Esophagus squamous epithelium (tissue), 5 donors: ENCODE measurements at regions not wholly inside any gene's neighbourhood (a gene's known extent, or its start where the extent isn't known, plus 50 kb on each side); places are given as distances from the start of the nearest gene placed in this dataset.

Source experiments
- DNase-seq: peaks from one replicate; lab custom pipeline; 2025; lab: John Stamatoyannopoulos, UW
- H3K27ac ChIP-seq, 4 donors: fragments of 200-600 bp; sonication (generic); one replicate each; pipeline ENCODE4 v1.5.1; 2016 to 2019; ENCODE audit warnings: mild to moderate bottlenecking in 1 of 4
- H3K27me3 ChIP-seq, 4 donors: fragments of 200-600 bp; sonication (generic); 1 replicate in 3 of 4; 2 replicates in 1 of 4; pipeline versions ENCODE4 v1.5.1 to v1.6.0; 2017 to 2021; ENCODE audit warnings: antibody characterized with exemption in 1 of 4
- H3K36me3 ChIP-seq, 3 donors: fragments of 200-600 bp; sonication (generic); one replicate each; pipeline ENCODE4 v1.5.1; 2016 to 2019
- H3K4me1 ChIP-seq, 3 donors: fragments of 200-600 bp; sonication (generic); one replicate each; pipeline ENCODE4 v1.5.1; 2017 to 2019
- H3K4me3 ChIP-seq, 4 donors: fragments of 200-600 bp; sonication (generic); 1 replicate in 3 of 4; 2 replicates in 1 of 4; pipeline ENCODE4 v1.5.1; 2016 to 2019; ENCODE audit warnings: mild to moderate bottlenecking in 2 of 4, moderate library complexity in 1 of 4
- H3K9me3 ChIP-seq, 3 donors: fragments of 200-600 bp; sonication (generic); one replicate each; pipeline ENCODE4 v1.5.1; 2016 to 2019
- POLR2A ChIP-seq, 4 donors: fragments of 450-650 bp; IDR thresholded peaks; one replicate each; pipeline ENCODE4 v1.6.1; 2017; ENCODE audit warnings: antibody characterized with exemption in 4 of 4, mild to moderate bottlenecking in 4 of 4, moderate library complexity in 3 of 4
- WGBS, 2 donors: methylation state at CpG; one replicate each; pipeline ENCODE4 v1.1.5; 2018; 5-methylcytosine and 5-hydroxymethylcytosine counted together
- intact Hi-C: fragments of 100-400 bp; cut with DNase I; formaldehyde crosslinking; loops from one replicate; pipeline ENCODE4 v1.15.0; 2022
- TF ChIP-seq, protein P1 (sequence below), 6 experiments: fragments of 450-650 bp in 4 of 6; fragments of 200-600 bp in 2 of 6; sonication (generic) in 2 of 6; IDR thresholded peaks; one replicate each; pipeline ENCODE4 v1.5.1; 2016 to 2019; ENCODE audit warnings: antibody characterized with exemption in 6 of 6, mild to moderate bottlenecking in 4 of 6, moderate library complexity in 4 of 6
- donor health status: DM: yes; HTN: yes; CAD: no.

- H3K27ac ChIP-seq: peak overlapping the region in 2 of 4 donors; percentile 51 to 67
- H3K4me3 ChIP-seq: no peak overlapping the region
- no peaks in the 10 kb centered on the region for H3K27me3 ChIP-seq
- H3K4me1 ChIP-seq: peaks cover 0 to 47% (median 21%) of the 10 kb centered on the region in 3 donors
- DNase-seq: peak; percentile 30
- 16 to 30% methylated on average over 5 of the region's 5 CpGs for WGBS, 2 donors
- peaks cover 0 to 19% (median 0%) of the 10 kb centered on the region in 3 donors for H3K36me3 ChIP-seq
- no peaks in the 10 kb centered on the region for H3K9me3 ChIP-seq
- no peak for TF ChIP-seq POLR2A (IDR thresholded peaks at IDR 0.05)
- TF ChIP-seq, protein P1, sequence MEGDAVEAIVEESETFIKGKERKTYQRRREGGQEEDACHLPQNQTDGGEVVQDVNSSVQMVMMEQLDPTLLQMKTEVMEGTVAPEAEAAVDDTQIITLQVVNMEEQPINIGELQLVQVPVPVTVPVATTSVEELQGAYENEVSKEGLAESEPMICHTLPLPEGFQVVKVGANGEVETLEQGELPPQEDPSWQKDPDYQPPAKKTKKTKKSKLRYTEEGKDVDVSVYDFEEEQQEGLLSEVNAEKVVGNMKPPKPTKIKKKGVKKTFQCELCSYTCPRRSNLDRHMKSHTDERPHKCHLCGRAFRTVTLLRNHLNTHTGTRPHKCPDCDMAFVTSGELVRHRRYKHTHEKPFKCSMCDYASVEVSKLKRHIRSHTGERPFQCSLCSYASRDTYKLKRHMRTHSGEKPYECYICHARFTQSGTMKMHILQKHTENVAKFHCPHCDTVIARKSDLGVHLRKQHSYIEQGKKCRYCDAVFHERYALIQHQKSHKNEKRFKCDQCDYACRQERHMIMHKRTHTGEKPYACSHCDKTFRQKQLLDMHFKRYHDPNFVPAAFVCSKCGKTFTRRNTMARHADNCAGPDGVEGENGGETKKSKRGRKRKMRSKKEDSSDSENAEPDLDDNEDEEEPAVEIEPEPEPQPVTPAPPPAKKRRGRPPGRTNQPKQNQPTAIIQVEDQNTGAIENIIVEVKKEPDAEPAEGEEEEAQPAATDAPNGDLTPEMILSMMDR (IDR thresholded peaks at IDR 0.05): no peak
- intact Hi-C loops: no loop called here
These were observed 79.6 kb upstream of the SPATA12 start for GRCh38 chr3:56980798-56981390.

DNA sequence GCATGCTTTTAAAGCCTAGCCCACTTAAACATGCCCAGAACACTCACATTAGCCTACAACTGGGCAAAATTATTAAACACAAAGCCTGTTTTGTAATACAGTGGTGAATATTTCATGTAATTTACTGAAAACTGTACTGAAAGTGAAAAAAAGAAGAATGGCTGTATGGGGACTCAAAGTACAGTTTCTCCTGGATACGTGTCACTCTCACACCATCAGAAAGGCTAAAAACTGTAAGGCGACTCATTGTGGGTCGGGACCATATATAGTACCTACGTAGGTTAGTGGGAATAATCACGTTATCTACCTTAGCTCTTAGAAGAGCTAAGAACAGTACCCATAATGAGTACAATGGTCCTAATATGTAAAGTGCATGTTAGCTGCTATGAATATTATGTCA is 80.2 kb upstream of the SPATA12 start:
- Histone ChIP-seq H3K27ac (peak overlapping the region in 1 of 4 donors; percentile 50), H3K27me3 (no peaks in the 10 kb centered on the region), H3K9me3 (no peaks in the 10 kb centered on the region), H3K36me3 (peaks cover 0 to 19% (median 0%) of the 10 kb centered on the region in 3 donors), H3K4me1 (peaks cover 0 to 41% (median 16%) of the 10 kb centered on the region in 3 donors), H3K4me3 (no peak overlapping the region)
- TF ChIP-seq, protein P1 (IDR thresholded peaks at IDR 0.05): no peak
- TF ChIP-seq POLR2A (IDR thresholded peaks at IDR 0.05): no peak
- DNase-seq: no peak
- WGBS, 2 donors: 91 to 92% methylated on average over 5 of the region's 5 CpGs
- intact Hi-C loops: no loop called here

GRCh38 chr3:56979791-56980190 is 80.7 kb upstream of the SPATA12 start:
- no peak for DNase-seq
- H3K9me3 ChIP-seq: no peaks in the 10 kb centered on the region
- H3K4me3 ChIP-seq: no peak overlapping the region
- TF ChIP-seq, protein P1 (IDR thresholded peaks at IDR 0.05): no peak
- TF ChIP-seq POLR2A (IDR thresholded peaks at IDR 0.05): no peak
- no peak overlapping the region for H3K27ac ChIP-seq
- 85 to 97% methylated on average over 6 of the region's 6 CpGs for WGBS, 2 donors
- intact Hi-C loops: no loop called here
- peaks cover 0 to 36% (median 16%) of the 10 kb centered on the region in 3 donors for H3K4me1 ChIP-seq
- H3K27me3 ChIP-seq: no peaks in the 10 kb centered on the region
- peaks cover 0 to 19% (median 0%) of the 10 kb centered on the region in 3 donors for H3K36me3 ChIP-seq

GRCh38 chr3:56977561-56977889 is 82.9 kb upstream of the SPATA12 start:
- whole genome bisulfite sequencing, 2 donors: 91 to 100% methylated on average over 1 of the region's 1 CpG
- Histone ChIP-seq H3K36me3 (peaks cover 0 to 16% (median 0%) of the 10 kb centered on the region in 3 donors), H3K4me1 (peaks cover 0 to 26% (median 16%) of the 10 kb centered on the region in 3 donors), H3K4me3 (no peak overlapping the region), H3K27me3 (no peaks in the 10 kb centered on the region), H3K27ac (peak overlapping the region in 1 of 4 donors; percentile 31), H3K9me3 (no peaks in the 10 kb centered on the region)
- TF ChIP-seq POLR2A (IDR thresholded peaks at IDR 0.05): no peak
- TF ChIP-seq, protein P1 (IDR thresholded peaks at IDR 0.05): no peak
- intact Hi-C loops: no loop called here
- DNase-seq: no peak

DNA sequence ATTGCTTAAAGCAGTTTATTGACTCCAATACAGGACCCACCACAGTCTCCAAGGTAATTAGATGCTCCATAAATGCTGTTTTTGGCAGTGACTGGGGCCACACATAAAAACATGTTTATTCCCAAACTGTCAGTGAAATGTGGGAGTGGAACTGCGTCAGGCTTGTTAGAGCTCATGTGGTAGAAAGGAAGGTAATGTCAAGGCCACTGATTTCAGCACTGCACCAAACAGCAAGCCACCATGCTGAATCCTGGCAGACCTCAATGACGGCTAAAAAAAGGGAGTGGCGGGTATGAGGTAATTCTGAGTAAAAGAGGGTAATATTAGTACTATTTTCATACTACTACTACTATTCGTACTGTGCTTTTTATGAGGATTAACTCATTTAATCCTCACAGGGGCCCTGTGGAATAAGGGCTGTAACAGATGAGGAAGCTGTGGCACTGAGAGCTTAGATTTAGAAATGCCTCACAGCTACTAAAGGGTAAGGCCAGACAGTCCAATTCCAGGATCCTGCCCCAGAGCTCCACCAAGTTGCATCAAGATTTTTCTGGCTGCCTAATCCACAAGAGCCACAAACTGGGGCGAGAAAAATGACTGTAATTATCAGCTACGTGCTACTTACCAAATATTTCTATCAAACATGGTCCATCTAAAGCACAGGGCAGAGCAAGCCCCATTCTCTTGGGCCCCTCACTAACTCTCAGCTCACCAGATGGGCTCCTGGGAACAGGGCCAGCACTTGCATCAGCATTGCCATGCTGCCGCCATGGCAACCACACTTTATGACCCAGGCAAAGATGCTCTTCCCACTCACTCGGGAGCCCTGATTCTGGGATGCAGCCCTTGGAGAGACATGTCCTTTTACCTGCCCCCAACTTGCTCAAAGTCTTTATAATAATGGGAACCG is 83.6 kb upstream of the SPATA12 start:
- H3K9me3 ChIP-seq: no peaks in the 10 kb centered on the region
- intact Hi-C loops: no loop called here
- no peaks in the 10 kb centered on the region for H3K27me3 ChIP-seq
- TF ChIP-seq, protein P1 (IDR thresholded peaks at IDR 0.05): no peak
- no peak for TF ChIP-seq POLR2A (IDR thresholded peaks at IDR 0.05)
- DNase-seq: no peak
- H3K36me3 ChIP-seq: peaks cover 0 to 12% (median 0%) of the 10 kb centered on the region in 3 donors
- peaks cover 0 to 24% (median 16%) of the 10 kb centered on the region in 3 donors for H3K4me1 ChIP-seq
- no peak overlapping the region for H3K4me3 ChIP-seq
- H3K27ac ChIP-seq: peak overlapping the region in 2 of 4 donors; percentile 31 to 46
- 56 to 74% methylated on average over 8 to 9 of the region's 9 CpGs for WGBS, 2 donors
